CD14-positive monocyte (primary cell): ENCODE measurements at regions not wholly inside any gene's neighbourhood (a gene's known extent, or its start where the extent isn't known, plus 50 kb on each side); places are given as distances from the start of the nearest gene placed in this dataset.

Experiments
- DNase-seq, 3 donors: peaks; one replicate each; pipeline ENCODE4 v3.0.0-alpha.2; 2011 to 2022
- H2AFZ ChIP-seq: 2 replicates; pipeline ENCODE4 v1.6.0; 2012; ENCODE audit warnings: mild to moderate bottlenecking, low read depth, low read length, inconsistent platforms; ENCODE audit not compliant: insufficient read depth, poor library complexity, severe bottlenecking
- H3K27ac ChIP-seq, 2 donors: 1 replicate in 1 of 2; 2 replicates in 1 of 2; pipeline ENCODE4 v1.5.1; 2012 to 2013; ENCODE audit warnings: low read length in 2 of 2, control low read depth in 1 of 2, inconsistent platforms in 1 of 2, low read depth in 1 of 2, mild to moderate bottlenecking in 1 of 2
- H3K27me3 ChIP-seq, 2 donors: one replicate each; pipeline versions ENCODE4 v1.6.0 to v1.6.1; 2011 to 2013; ENCODE audit warnings: low read length in 2 of 2; ENCODE audit not compliant: control insufficient read depth in 2 of 2, insufficient read depth in 2 of 2
- H3K36me3 ChIP-seq, 2 donors: replicated peaks in 1 of 2; 1 replicate in 1 of 2; 2 replicates in 1 of 2; pipeline versions ENCODE4 v1.5.1 to v1.6.1; 2012 to 2013; ENCODE audit warnings: low read length in 2 of 2, control low read depth in 1 of 2, inconsistent platforms in 1 of 2, mild to moderate bottlenecking in 1 of 2; ENCODE audit not compliant: insufficient read depth in 2 of 2, control insufficient read depth in 1 of 2
- H3K4me1 ChIP-seq, 2 donors: 1 replicate in 1 of 2; 2 replicates in 1 of 2; pipeline versions ENCODE4 v1.5.1 to v1.6.1; 2012 to 2013; ENCODE audit warnings: low read length in 2 of 2, control low read depth in 1 of 2, inconsistent platforms in 1 of 2, mild to moderate bottlenecking in 1 of 2, moderate library complexity in 1 of 2; ENCODE audit not compliant: insufficient read depth in 2 of 2, control insufficient read depth in 1 of 2
- H3K4me2 ChIP-seq: replicated peaks from 2 replicates; pipeline ENCODE3; 2012; ENCODE audit warnings: low read length, moderate library complexity, mild to moderate bottlenecking; ENCODE audit not compliant: poor library complexity, severe bottlenecking; ENCODE audit errors: extremely low read depth
- H3K4me3 ChIP-seq, 3 experiments: fragments of 200-600 bp in 1 of 3; sonication (generic) in 1 of 3; replicated peaks in 1 of 3; 1 replicate in 2 of 3; 2 replicates in 1 of 3; pipeline ENCODE4 v1.5.1; 2011 to 2013; ENCODE audit warnings: low read length in 3 of 3, mild to moderate bottlenecking in 3 of 3, control low read depth in 2 of 3, low read depth in 2 of 3, inconsistent platforms in 1 of 3, moderate library complexity in 1 of 3
- H3K79me2 ChIP-seq: 2 replicates; pipeline ENCODE4 v1.6.0; 2012; ENCODE audit warnings: mild to moderate bottlenecking, control low read depth, inconsistent platforms, low read length, moderate library complexity; ENCODE audit not compliant: insufficient read depth
- H3K9ac ChIP-seq: 2 replicates; pipeline ENCODE4 v1.6.0; 2017; ENCODE audit warnings: low read length, mild to moderate bottlenecking; ENCODE audit not compliant: insufficient read depth, poor library complexity, severe bottlenecking
- H3K9me3 ChIP-seq, 2 donors: replicated peaks in 1 of 2; 1 replicate in 1 of 2; 2 replicates in 1 of 2; pipeline versions ENCODE4 v1.5.1 to v1.6.1; 2012 to 2013; ENCODE audit warnings: low read length in 2 of 2, control low read depth in 1 of 2; ENCODE audit not compliant: control insufficient read depth in 1 of 2, insufficient read depth in 1 of 2
- H4K20me1 ChIP-seq: 2 replicates; pipeline ENCODE4 v1.6.0; 2012; ENCODE audit warnings: mild to moderate bottlenecking, low read length, control low read depth, moderate library complexity; ENCODE audit not compliant: insufficient read depth
- H3K27ac Mint-ChIP-seq, 7 donors: one replicate each; pipeline ENCODE4 v1.8.0; 2020; ENCODE audit warnings: mild to moderate bottlenecking in 7 of 7, mixed read lengths in 7 of 7, moderate library complexity in 6 of 7, inconsistent platforms in 2 of 7
- H3K27me3 Mint-ChIP-seq, 3 donors: one replicate each; pipeline ENCODE4 v1.8.0; 2021 to 2022; ENCODE audit warnings: low read depth in 3 of 3, mild to moderate bottlenecking in 3 of 3, mixed read lengths in 3 of 3, moderate library complexity in 3 of 3, inconsistent platforms in 1 of 3
- H3K36me3 Mint-ChIP-seq, 2 donors: one replicate each; pipeline ENCODE4 v1.8.0; 2020; ENCODE audit warnings: mixed read lengths in 2 of 2, inconsistent platforms in 1 of 2, mild to moderate bottlenecking in 1 of 2
- H3K4me1 Mint-ChIP-seq: one replicate; pipeline ENCODE4 v1.8.0; 2020; ENCODE audit warnings: mild to moderate bottlenecking, mixed read lengths
- H3K4me3 Mint-ChIP-seq, 2 donors: one replicate each; pipeline ENCODE4 v1.8.0; 2020; ENCODE audit warnings: mild to moderate bottlenecking in 2 of 2, mixed read lengths in 2 of 2, moderate library complexity in 1 of 2
- H3K9me3 Mint-ChIP-seq, 7 donors: one replicate each; pipeline ENCODE4 v1.8.0; 2020 to 2022; ENCODE audit warnings: mixed read lengths in 7 of 7, mild to moderate bottlenecking in 6 of 7, moderate library complexity in 6 of 7, inconsistent platforms in 2 of 7
- WGBS: methylation state at CpG from one replicate; pipeline ENCODE4 v1.1.5; 2013; ENCODE audit warnings: missing lambda C conversion rate; ENCODE audit not compliant: insufficient coverage; 5-methylcytosine and 5-hydroxymethylcytosine counted together
- intact Hi-C, 2 donors: fragments of 100-400 bp; cut with micrococcal nuclease; formaldehyde crosslinking; loops; one replicate each; pipeline versions ENCODE4 v1.15.0 to v1.15.1; 2023
- TF ChIP-seq, protein P1 (sequence below): fragments of 200-600 bp; IDR thresholded peaks from one replicate; pipeline ENCODE4 v1.8.0; 2022; ENCODE audit warnings: antibody characterized with exemption, mild to moderate bottlenecking

DNA sequence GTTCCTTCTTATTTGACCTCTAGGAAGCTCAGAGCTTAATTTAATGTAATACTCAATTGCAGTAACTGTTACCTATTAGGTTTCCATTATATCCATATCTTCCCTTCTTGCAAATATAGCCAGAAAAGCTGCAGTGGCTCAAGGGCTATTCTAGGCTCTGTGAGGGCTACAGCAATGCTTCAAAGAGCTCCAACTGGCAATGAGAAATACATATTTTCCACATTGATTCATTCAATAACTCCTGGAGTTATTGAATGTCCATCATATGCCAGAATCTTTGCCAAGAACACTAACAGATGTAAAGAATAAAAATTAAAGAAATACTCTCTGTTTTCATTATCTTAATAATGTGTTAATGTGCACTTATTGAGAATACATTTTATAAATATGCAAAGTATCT lies 396.9 kb upstream of the PAPPA start:
- no peaks in the 10 kb centered on the region for H3K9me3 ChIP-seq
- H3K79me2 ChIP-seq, result no peaks in the 10 kb centered on the region
- H3K27me3 ChIP-seq, result no peaks in the 10 kb centered on the region
- TF ChIP-seq, protein P1, sequence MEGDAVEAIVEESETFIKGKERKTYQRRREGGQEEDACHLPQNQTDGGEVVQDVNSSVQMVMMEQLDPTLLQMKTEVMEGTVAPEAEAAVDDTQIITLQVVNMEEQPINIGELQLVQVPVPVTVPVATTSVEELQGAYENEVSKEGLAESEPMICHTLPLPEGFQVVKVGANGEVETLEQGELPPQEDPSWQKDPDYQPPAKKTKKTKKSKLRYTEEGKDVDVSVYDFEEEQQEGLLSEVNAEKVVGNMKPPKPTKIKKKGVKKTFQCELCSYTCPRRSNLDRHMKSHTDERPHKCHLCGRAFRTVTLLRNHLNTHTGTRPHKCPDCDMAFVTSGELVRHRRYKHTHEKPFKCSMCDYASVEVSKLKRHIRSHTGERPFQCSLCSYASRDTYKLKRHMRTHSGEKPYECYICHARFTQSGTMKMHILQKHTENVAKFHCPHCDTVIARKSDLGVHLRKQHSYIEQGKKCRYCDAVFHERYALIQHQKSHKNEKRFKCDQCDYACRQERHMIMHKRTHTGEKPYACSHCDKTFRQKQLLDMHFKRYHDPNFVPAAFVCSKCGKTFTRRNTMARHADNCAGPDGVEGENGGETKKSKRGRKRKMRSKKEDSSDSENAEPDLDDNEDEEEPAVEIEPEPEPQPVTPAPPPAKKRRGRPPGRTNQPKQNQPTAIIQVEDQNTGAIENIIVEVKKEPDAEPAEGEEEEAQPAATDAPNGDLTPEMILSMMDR, result no peak
- no peak overlapping the region for H3K4me2 ChIP-seq
- H3K9me3 Mint-ChIP-seq, result peaks cover 0 to 2% (median 0%) of the 10 kb centered on the region in 7 donors
- no peaks in the 10 kb centered on the region for H3K36me3 ChIP-seq
- no peak overlapping the region for H2AFZ ChIP-seq
- H3K27ac ChIP-seq, result no peak overlapping the region
- H3K4me1 Mint-ChIP-seq, result no peaks in the 10 kb centered on the region
- no peak overlapping the region for H3K9ac ChIP-seq
- no peaks in the 10 kb centered on the region for H4K20me1 ChIP-seq
- H3K27me3 Mint-ChIP-seq, result no peaks in the 10 kb centered on the region
- H3K36me3 Mint-ChIP-seq, result no peaks in the 10 kb centered on the region
- no peak overlapping the region for H3K27ac Mint-ChIP-seq
- no peak for DNase-seq
- intact Hi-C loops, result no loop called here
- H3K4me3 Mint-ChIP-seq, result no peak overlapping the region
- H3K4me3 ChIP-seq, result no peak overlapping the region
- H3K4me1 ChIP-seq, result no peaks in the 10 kb centered on the region

DNA sequence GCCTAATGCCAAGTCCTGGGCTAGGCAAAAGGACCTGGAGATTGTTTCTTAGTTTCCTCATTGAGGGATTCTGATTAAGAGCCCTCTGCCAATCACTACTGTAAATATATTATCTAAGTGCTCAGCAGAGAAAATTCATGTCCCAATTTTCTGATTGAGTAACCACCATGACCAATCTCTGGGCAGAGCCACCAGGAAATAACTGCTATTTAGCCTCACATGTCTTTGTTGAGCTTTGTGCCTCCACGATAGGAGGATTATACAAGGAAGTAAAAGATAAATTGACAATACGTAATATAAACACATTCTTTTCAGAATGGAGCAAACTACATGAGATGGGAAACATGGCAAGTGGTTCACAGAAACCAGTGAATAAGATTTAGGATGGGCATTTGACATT lies 396.1 kb upstream of the PAPPA start:
- Mint-ChIP-seq H3K36me3 (no peaks in the 10 kb centered on the region), H3K9me3 (peaks cover 0 to 2% (median 0%) of the 10 kb centered on the region in 7 donors), H3K4me3 (no peak overlapping the region), H3K27ac (no peak overlapping the region), H3K27me3 (no peaks in the 10 kb centered on the region), H3K4me1 (no peaks in the 10 kb centered on the region)
- Histone ChIP-seq H3K4me2 (no peak overlapping the region), H3K9me3 (no peaks in the 10 kb centered on the region), H2AFZ (no peak overlapping the region), H3K27ac (no peak overlapping the region), H3K4me1 (no peaks in the 10 kb centered on the region), H3K36me3 (no peaks in the 10 kb centered on the region), H3K27me3 (no peaks in the 10 kb centered on the region), H3K79me2 (no peaks in the 10 kb centered on the region), H3K9ac (no peak overlapping the region), H4K20me1 (no peaks in the 10 kb centered on the region), H3K4me3 (no peak overlapping the region)
- intact Hi-C loops, result no loop called here
- no CpG with 5 or more reads among the region's 2 CpGs for WGBS
- TF ChIP-seq, protein P1, result no peak
- DNase-seq, result no peak
